IMR-90 (cell line): ENCODE measurements at regions not wholly inside any gene's neighbourhood (a gene's known extent, or its start where the extent isn't known, plus 50 kb on each side); places are given as distances from the start of the nearest gene placed in this dataset.

Source experiments
- ATAC-seq: fragments of 200-7000 bp; cut with Tn5 transposase; 2 replicates; pipeline ENCODE4 v1.9.1; 2020; ENCODE audit warnings: low read depth, mild to moderate bottlenecking, moderate library complexity
- BruUV-seq: library from RNA; stranded (reverse); fragments of 400-500 nt; replicated peaks from 2 replicates; lab custom pipeline; 2021; lab: Mats Ljungman, UMichigan
- CTCF ChIA-PET: fragments of 300-600 bp; formaldehyde crosslinking; extraction: SDS; loops from one replicate; lab custom pipeline; 2021; ENCODE audit warnings: antibody characterized with exemption; lab: Yijun Ruan, JAX
- POLR2A ChIA-PET: fragments of 300-600 bp; sonication (Branson Sonifier 250); formaldehyde crosslinking; loops from one replicate; lab custom pipeline; 2022; ENCODE audit warnings: antibody characterized with exemption; ENCODE audit not compliant: unreplicated experiment; lab: Charles Lee
- DNase-seq: peaks from one replicate; pipeline ENCODE4 v3.0.0; 2013
- H2AFZ ChIP-seq: replicated peaks from 2 replicates; pipeline ENCODE3; 2013; ENCODE audit warnings: low read length, mild to moderate bottlenecking; ENCODE audit not compliant: poor library complexity
- H2AK5ac ChIP-seq: 2 replicates; pipeline ENCODE4 v1.6.1; 2013; ENCODE audit warnings: low read depth, low read length, inconsistent platforms
- H2AK9ac ChIP-seq: replicated peaks from 2 replicates; pipeline ENCODE3; 2013; ENCODE audit warnings: mild to moderate bottlenecking, low read depth, low read length, moderate library complexity; ENCODE audit not compliant: poor library complexity
- H2BK120ac ChIP-seq: 2 replicates; pipeline ENCODE4 v1.6.1; 2013; ENCODE audit warnings: low read depth, low read length, inconsistent platforms
- H2BK15ac ChIP-seq: 3 replicates; pipeline ENCODE4 v1.6.1; 2013; ENCODE audit warnings: low read depth, low read length, inconsistent platforms
- H2BK20ac ChIP-seq: 2 replicates; pipeline ENCODE4 v1.6.1; 2013; ENCODE audit warnings: low read depth, mild to moderate bottlenecking, inconsistent platforms, low read length, moderate library complexity
- H2BK5ac ChIP-seq: 2 replicates; pipeline ENCODE4 v1.6.1; 2013; ENCODE audit warnings: mild to moderate bottlenecking, low read depth, low read length, inconsistent platforms; ENCODE audit not compliant: poor library complexity, severe bottlenecking
- H3K14ac ChIP-seq: replicated peaks from 2 replicates; pipeline ENCODE4 v1.6.1; 2013; ENCODE audit warnings: low read depth, low read length, inconsistent platforms
- H3K18ac ChIP-seq: 2 replicates; pipeline ENCODE4 v1.6.1; 2013; ENCODE audit warnings: low read depth, low read length, control low read depth
- H3K23ac ChIP-seq: 2 replicates; pipeline ENCODE4 v1.6.1; 2013; ENCODE audit warnings: low read depth, low read length, inconsistent platforms
- H3K27ac ChIP-seq: 2 replicates; pipeline ENCODE4 v1.5.1; 2013; ENCODE audit warnings: mild to moderate bottlenecking, control low read depth, low read length; ENCODE audit not compliant: insufficient read depth
- H3K27me3 ChIP-seq: 2 replicates; pipeline ENCODE4 v1.6.1; 2013; ENCODE audit warnings: low read length; ENCODE audit not compliant: control insufficient read depth, insufficient read depth
- H3K36me3 ChIP-seq: 2 replicates; pipeline ENCODE4 v1.6.1; 2013; ENCODE audit warnings: low read length, mixed read lengths; ENCODE audit not compliant: control insufficient read depth, insufficient read depth
- H3K4ac ChIP-seq: 2 replicates; pipeline ENCODE4 v1.6.1; 2013; ENCODE audit warnings: low read depth, low read length, inconsistent platforms
- H3K4me1 ChIP-seq: 2 replicates; pipeline ENCODE4 v1.6.1; 2013; ENCODE audit warnings: low read length, mixed read lengths; ENCODE audit not compliant: control insufficient read depth, insufficient read depth
- H3K4me2 ChIP-seq: 2 replicates; pipeline ENCODE4 v1.6.1; 2013; ENCODE audit warnings: low read depth, mild to moderate bottlenecking, control low read depth, low read length, moderate library complexity
- H3K4me3 ChIP-seq: 2 replicates; pipeline ENCODE4 v1.5.1; 2013; ENCODE audit warnings: low read depth, mild to moderate bottlenecking, control low read depth, low read length, moderate library complexity; ENCODE audit not compliant: insufficient read depth
- H3K56ac ChIP-seq: 2 replicates; pipeline ENCODE4 v1.6.1; 2013; ENCODE audit warnings: low read length, inconsistent platforms; ENCODE audit not compliant: insufficient read depth; ENCODE audit errors: extremely low read depth
- H3K79me1 ChIP-seq, 2 experiments: 2 replicates each; pipeline ENCODE4 v1.6.1; 2013; ENCODE audit warnings: low read length in 2 of 2, inconsistent platforms in 1 of 2, low read depth in 1 of 2
- H3K9ac ChIP-seq: 2 replicates; pipeline ENCODE4 v1.6.1; 2013; ENCODE audit warnings: low read depth, low read length, control low read depth
- H3K9me1 ChIP-seq: 2 replicates; pipeline ENCODE4 v1.6.1; 2013; ENCODE audit warnings: low read length, inconsistent platforms; ENCODE audit not compliant: insufficient read depth
- H3K9me3 ChIP-seq: 2 replicates; pipeline ENCODE4 v1.6.1; 2013; ENCODE audit warnings: low read length; ENCODE audit not compliant: control insufficient read depth, insufficient read depth
- H4K20me1 ChIP-seq: 2 replicates; pipeline ENCODE4 v1.6.1; 2013; ENCODE audit warnings: low read length, inconsistent platforms; ENCODE audit not compliant: insufficient read depth
- H4K5ac ChIP-seq: 2 replicates; pipeline ENCODE4 v1.6.1; 2013; ENCODE audit warnings: mild to moderate bottlenecking, low read depth, low read length, control low read depth
- H4K8ac ChIP-seq, 2 experiments: 2 replicates each; pipeline ENCODE4 v1.6.1; 2013; ENCODE audit warnings: low read depth in 2 of 2, low read length in 2 of 2, control low read depth in 1 of 2, inconsistent platforms in 1 of 2
- H4K91ac ChIP-seq: 2 replicates; pipeline ENCODE4 v1.6.1; 2013; ENCODE audit warnings: low read depth, low read length, inconsistent platforms; ENCODE audit not compliant: insufficient read depth
- BHLHE40 ChIP-seq: fragments of 150-350 bp; IDR thresholded peaks from 2 replicates; pipeline ENCODE4 v1.6.1; 2016; ENCODE audit warnings: mild to moderate bottlenecking, low read depth, low read length
- CEBPB ChIP-seq: IDR thresholded peaks from 2 replicates; pipeline ENCODE4 v1.6.1; 2012; ENCODE audit warnings: low read depth, low read length, improper control_type of control experiment
- CHD1 ChIP-seq: IDR thresholded peaks from 2 replicates; pipeline ENCODE4 v1.6.1; 2012; ENCODE audit warnings: low read depth, low read length, improper control_type of control experiment
- CTCF ChIP-seq: conservative IDR thresholded peaks from 2 replicates; pipeline ENCODE4 v1.5.1; 2012; ENCODE audit warnings: mild to moderate bottlenecking, low read depth, low read length, improper control_type of control experiment
- ELK1 ChIP-seq: fragments of 150-350 bp; IDR thresholded peaks from 2 replicates; pipeline ENCODE4 v1.6.1; 2016; ENCODE audit warnings: low read depth, mild to moderate bottlenecking, low read length, moderate library complexity, borderline replicate concordance
- FOS ChIP-seq: fragments of 150-350 bp; IDR thresholded peaks from 2 replicates; pipeline ENCODE4 v1.6.1; 2016; ENCODE audit warnings: low read depth, low read length
- MAFK ChIP-seq: IDR thresholded peaks from 2 replicates; pipeline ENCODE4 v1.6.1; 2012; ENCODE audit warnings: low read depth, low read length, improper control_type of control experiment
- MAZ ChIP-seq: IDR thresholded peaks from 2 replicates; pipeline ENCODE4 v1.6.1; 2012; ENCODE audit warnings: low read depth, mild to moderate bottlenecking, low read length, improper control_type of control experiment, moderate library complexity, borderline replicate concordance
- NFE2L2 ChIP-seq: fragments of 150-350 bp; IDR thresholded peaks from 2 replicates; pipeline ENCODE4 v1.6.1; 2016; ENCODE audit warnings: low read depth, mild to moderate bottlenecking, low read length
- POLR2A ChIP-seq: IDR thresholded peaks from 2 replicates; pipeline ENCODE4 v1.6.1; 2012; ENCODE audit warnings: mild to moderate bottlenecking, low read depth, low read length
- RCOR1 ChIP-seq: IDR thresholded peaks from 2 replicates; pipeline ENCODE4 v1.6.1; 2012; ENCODE audit warnings: mild to moderate bottlenecking, low read length, improper control_type of control experiment; ENCODE audit not compliant: insufficient replicate concordance
- RFX5 ChIP-seq: IDR thresholded peaks from 2 replicates; pipeline ENCODE4 v1.8.0; 2012; ENCODE audit warnings: low read depth, mild to moderate bottlenecking, low read length, moderate library complexity
- SMC3 ChIP-seq: fragments of 150-350 bp; IDR thresholded peaks from 2 replicates; pipeline ENCODE4 v1.6.1; 2016; ENCODE audit warnings: low read depth, mild to moderate bottlenecking, antibody characterized with exemption, low read length, moderate library complexity
- USF2 ChIP-seq: fragments of 150-350 bp; IDR thresholded peaks from 2 replicates; pipeline ENCODE4 v1.6.1; 2017; ENCODE audit warnings: mild to moderate bottlenecking, antibody characterized with exemption, low read length, low read depth
- WGBS, 2 experiments: methylation state at CpG; one replicate each; pipeline versions ENCODE4 v1.1.5 to v1.1.7; 2013; ENCODE audit warnings: missing lambda C conversion rate in 2 of 2; ENCODE audit not compliant: insufficient read length in 1 of 2; ENCODE audit errors: extremely low coverage in 2 of 2; 5-methylcytosine and 5-hydroxymethylcytosine counted together
- dilution Hi-C: fragments of 300-500 bp; cut with HindIII; formaldehyde crosslinking; loops from one replicate; pipeline ENCODE4 v1.14.3; 2018; ENCODE audit warnings: low sequenced_read_pairs; ENCODE audit not compliant: unreplicated experiment
- in situ Hi-C: fragments of 300-500 bp; cut with MboI; formaldehyde crosslinking; loops from 3 replicates; pipeline ENCODE4 v1.14.3; 2019; ENCODE audit warnings: low sequenced_read_pairs, inconsistent platforms, mixed read lengths
- intact Hi-C: fragments of 100-400 bp; cut with micrococcal nuclease; formaldehyde crosslinking; loops from 2 replicates; pipeline ENCODE4 v1.10.0; 2022

GRCh38 chr20:24050119-24050518 lies 61.5 kb upstream of the GGTLC1 start:
- no peaks in the 10 kb centered on the region for H3K9me1 ChIP-seq
- ChIA-PET POLR2A (no interaction called here), CTCF (no interaction called here)
- H2BK120ac ChIP-seq, result no peak overlapping the region
- no peak overlapping the region for H3K4me2 ChIP-seq
- no peak overlapping the region for H3K14ac ChIP-seq
- no peak overlapping the region for H2AK5ac ChIP-seq
- H3K9ac ChIP-seq, result no peak overlapping the region
- H3K4me1 ChIP-seq, result no peaks in the 10 kb centered on the region
- ATAC-seq (no peak), DNase-seq (no peak)
- no peak overlapping the region for H2AK9ac ChIP-seq
- H4K20me1 ChIP-seq, result no peaks in the 10 kb centered on the region
- H3K18ac ChIP-seq, result no peak overlapping the region
- H3K23ac ChIP-seq, result no peak overlapping the region
- TF ChIP-seq MAZ, result no peak
- TF ChIP-seq POLR2A, result no peak
- TF ChIP-seq NFE2L2, result no peak
- no peak for TF ChIP-seq CTCF
- no peak for TF ChIP-seq BHLHE40
- TF ChIP-seq ELK1, result no peak
- no peak for TF ChIP-seq FOS
- no peak for TF ChIP-seq RCOR1
- TF ChIP-seq MAFK, result no peak
- TF ChIP-seq CHD1, result no peak
- TF ChIP-seq RFX5, result no peak
- no peak for TF ChIP-seq USF2
- TF ChIP-seq CEBPB, result no peak
- no peak for TF ChIP-seq SMC3
- no peaks in the 10 kb centered on the region for H3K27me3 ChIP-seq
- no peak overlapping the region for H2BK20ac ChIP-seq
- in situ Hi-C loops, result no loop called here
- dilution Hi-C loops, result no loop called here
- H3K36me3 ChIP-seq, result no peaks in the 10 kb centered on the region
- no TSS peak for BruUV-seq
- no peak overlapping the region for H4K8ac ChIP-seq
- H3K56ac ChIP-seq, result no peak overlapping the region
- H2AFZ ChIP-seq, result no peak overlapping the region
- no peak overlapping the region for H2BK15ac ChIP-seq
- H3K4me3 ChIP-seq, result no peak overlapping the region
- no peaks in the 10 kb centered on the region for H3K79me1 ChIP-seq
- no CpG with 5 or more reads among the region's 3 CpGs for WGBS, 2 experiments
- no peak overlapping the region for H4K5ac ChIP-seq
- no peak overlapping the region for H4K91ac ChIP-seq
- no peaks in the 10 kb centered on the region for H3K9me3 ChIP-seq
- no peak overlapping the region for H3K4ac ChIP-seq
- H2BK5ac ChIP-seq, result no peak overlapping the region
- intact Hi-C loops, result no loop called here
- no peak overlapping the region for H3K27ac ChIP-seq
